Ovary (tissue), 3 donors: ENCODE measurements at regions not wholly inside any gene's neighbourhood (a gene's known extent, or its start where the extent isn't known, plus 50 kb on each side); places are given as distances from the start of the nearest gene placed in this dataset.

Experiments used
- CTCF ChIP-seq, 3 donors: fragments of 450-650 bp in 2 of 3; fragments of 200-600 bp in 1 of 3; IDR thresholded peaks; one replicate each; pipeline versions ENCODE4 v1.5.1 to v1.8.0; 2016 to 2022; ENCODE audit warnings: antibody characterized with exemption in 3 of 3, mild to moderate bottlenecking in 1 of 3
- EP300 ChIP-seq: sonication (generic); formaldehyde crosslinking; IDR thresholded peaks from one replicate; pipeline ENCODE4 v1.6.1; 2017; ENCODE audit warnings: antibody characterized with exemption
- POLR2A ChIP-seq: fragments of 450-650 bp; IDR thresholded peaks from one replicate; pipeline ENCODE4 v1.6.1; 2017; ENCODE audit warnings: antibody characterized with exemption, mild to moderate bottlenecking, moderate library complexity
- donor health status: DM: no; HTN: no; CAD: no.

GRCh38 chrX:140274811-140275525 is 229.9 kb downstream of the SOX3 start:
- TF ChIP-seq CTCF (IDR thresholded peaks at IDR 0.05) (no peak), EP300 (no peak), POLR2A (no peak)
